CD4-positive, alpha-beta T cell (primary cell): ENCODE measurements at regions not wholly inside any gene's neighbourhood (a gene's known extent, or its start where the extent isn't known, plus 50 kb on each side); places are given as distances from the start of the nearest gene placed in this dataset.

ENCODE experiments used
- ATAC-seq: fragments of 200-7000 bp; cut with Tn5 transposase; one replicate; pipeline ENCODE4 v1.10.0; 2022; ENCODE audit warnings: mild to moderate bottlenecking; ENCODE audit not compliant: poor library complexity
- CTCF ChIA-PET: fragments of 350-600 bp; sonication (Branson Sonifier 250); formaldehyde crosslinking; loops from one replicate; lab custom pipeline; 2021; ENCODE audit warnings: antibody characterized with exemption, inconsistent platforms; lab: Charles Lee
- POLR2A ChIA-PET: fragments of 350-600 bp; sonication (Branson Sonifier 250); formaldehyde crosslinking; loops from one replicate; lab custom pipeline; 2021; ENCODE audit warnings: antibody characterized with exemption, inconsistent platforms; lab: Charles Lee
- DNase-seq, 14 experiments: peaks; one replicate each; pipeline ENCODE4 v3.0.0-alpha.2; 2013 to 2020; ENCODE audit warnings: mixed read lengths in 2 of 14
- H3K27ac ChIP-seq, 2 donors: one replicate each; pipeline versions ENCODE4 v1.5.1 to v1.7.0; 2013; ENCODE audit warnings: low read length in 2 of 2, low read depth in 1 of 2, mild to moderate bottlenecking in 1 of 2
- H3K27me3 ChIP-seq, 2 experiments: 1 replicate in 1 of 2; 2 replicates in 1 of 2; pipeline versions ENCODE4 v1.6.1 to v1.7.0; 2013; ENCODE audit warnings: low read length in 2 of 2, control low read depth in 1 of 2, mild to moderate bottlenecking in 1 of 2, moderate library complexity in 1 of 2; ENCODE audit not compliant: insufficient read depth in 2 of 2, control insufficient read depth in 1 of 2
- H3K36me3 ChIP-seq: one replicate; pipeline ENCODE4 v1.6.1; 2013; ENCODE audit warnings: low read length, control low read depth; ENCODE audit not compliant: insufficient read depth
- H3K4me1 ChIP-seq: one replicate; pipeline ENCODE4 v1.6.1; 2013; ENCODE audit warnings: low read length, control low read depth; ENCODE audit not compliant: insufficient read depth
- H3K4me3 ChIP-seq: one replicate; pipeline ENCODE4 v1.5.1; 2013; ENCODE audit warnings: mild to moderate bottlenecking, low read length, moderate library complexity
- H3K9me3 ChIP-seq, 2 experiments: 1 replicate in 1 of 2; 2 replicates in 1 of 2; pipeline versions ENCODE4 v1.6.1 to v1.7.0; 2013; ENCODE audit warnings: low read length in 2 of 2, mild to moderate bottlenecking in 2 of 2, control low read depth in 1 of 2, moderate library complexity in 1 of 2; ENCODE audit not compliant: control insufficient read depth in 1 of 2, insufficient read depth in 1 of 2
- H3K27ac Mint-ChIP-seq: one replicate; pipeline ENCODE4 v1.8.0; 2020; ENCODE audit warnings: mixed read lengths
- H3K27me3 Mint-ChIP-seq: one replicate; pipeline ENCODE4 v1.8.0; 2021; ENCODE audit warnings: mixed read lengths
- H3K36me3 Mint-ChIP-seq: one replicate; pipeline ENCODE4 v1.8.0; 2021; ENCODE audit warnings: low read depth, mixed read lengths
- H3K4me1 Mint-ChIP-seq: one replicate; pipeline ENCODE4 v1.8.0; 2021; ENCODE audit warnings: low read depth, mixed read lengths
- H3K4me3 Mint-ChIP-seq: one replicate; pipeline ENCODE4 v1.8.0; 2020; ENCODE audit warnings: mild to moderate bottlenecking, mixed read lengths
- H3K9me3 Mint-ChIP-seq: one replicate; pipeline ENCODE4 v1.8.0; 2020; ENCODE audit warnings: mixed read lengths
- intact Hi-C, 2 experiments: fragments of 100-400 bp; cut with DNase I in 1 of 2; cut with micrococcal nuclease in 1 of 2; formaldehyde crosslinking; loops; one replicate each; pipeline versions ENCODE4 v1.15.1 to v1.9.0; 2023 to 2025; cut with DNase I, micrococcal nuclease
- TF ChIP-seq, protein P1 (sequence below): fragments of 200-600 bp; IDR thresholded peaks from one replicate; pipeline ENCODE4 v1.8.0; 2022; ENCODE audit warnings: antibody characterized with exemption, mild to moderate bottlenecking

DNA sequence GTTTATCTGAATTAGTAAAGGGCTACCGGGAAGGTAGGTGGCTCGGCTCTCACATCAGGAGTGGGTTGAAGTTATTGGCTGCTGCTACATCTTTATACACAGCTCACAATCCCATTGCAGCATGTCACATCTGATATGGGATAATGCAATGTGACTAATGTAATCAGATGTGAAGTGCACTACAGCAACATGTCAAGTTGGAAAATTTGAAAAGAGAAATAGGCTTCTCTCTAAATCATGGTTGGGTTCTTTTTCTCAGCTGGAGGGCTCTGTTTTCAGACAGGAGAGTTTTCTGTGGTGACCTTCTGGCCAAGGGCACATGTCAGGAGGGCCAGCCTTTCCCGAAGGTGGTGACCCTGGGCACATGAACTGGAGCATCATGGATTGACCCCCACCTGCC lies 337.5 kb downstream of the HRH4 start:
- Mint-ChIP-seq H3K4me3 (no peak overlapping the region), H3K27me3 (peaks cover 14% of the 10 kb centered on the region), H3K27ac (no peak overlapping the region), H3K36me3 (no peaks in the 10 kb centered on the region), H3K9me3 (no peaks in the 10 kb centered on the region), H3K4me1 (no peaks in the 10 kb centered on the region)
- Histone ChIP-seq H3K4me3 (no peak overlapping the region), H3K4me1 (no peaks in the 10 kb centered on the region), H3K9me3 (no peaks in the 10 kb centered on the region), H3K27me3 (no peaks in the 10 kb centered on the region), H3K27ac (no peak overlapping the region), H3K36me3 (no peaks in the 10 kb centered on the region)
- intact Hi-C loops: no loop called here
- TF ChIP-seq, protein P1, sequence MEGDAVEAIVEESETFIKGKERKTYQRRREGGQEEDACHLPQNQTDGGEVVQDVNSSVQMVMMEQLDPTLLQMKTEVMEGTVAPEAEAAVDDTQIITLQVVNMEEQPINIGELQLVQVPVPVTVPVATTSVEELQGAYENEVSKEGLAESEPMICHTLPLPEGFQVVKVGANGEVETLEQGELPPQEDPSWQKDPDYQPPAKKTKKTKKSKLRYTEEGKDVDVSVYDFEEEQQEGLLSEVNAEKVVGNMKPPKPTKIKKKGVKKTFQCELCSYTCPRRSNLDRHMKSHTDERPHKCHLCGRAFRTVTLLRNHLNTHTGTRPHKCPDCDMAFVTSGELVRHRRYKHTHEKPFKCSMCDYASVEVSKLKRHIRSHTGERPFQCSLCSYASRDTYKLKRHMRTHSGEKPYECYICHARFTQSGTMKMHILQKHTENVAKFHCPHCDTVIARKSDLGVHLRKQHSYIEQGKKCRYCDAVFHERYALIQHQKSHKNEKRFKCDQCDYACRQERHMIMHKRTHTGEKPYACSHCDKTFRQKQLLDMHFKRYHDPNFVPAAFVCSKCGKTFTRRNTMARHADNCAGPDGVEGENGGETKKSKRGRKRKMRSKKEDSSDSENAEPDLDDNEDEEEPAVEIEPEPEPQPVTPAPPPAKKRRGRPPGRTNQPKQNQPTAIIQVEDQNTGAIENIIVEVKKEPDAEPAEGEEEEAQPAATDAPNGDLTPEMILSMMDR: no peak
- ATAC-seq: no peak
- no peak for DNase-seq
- POLR2A ChIA-PET: no interaction called here
- CTCF ChIA-PET: no interaction called here

DNA sequence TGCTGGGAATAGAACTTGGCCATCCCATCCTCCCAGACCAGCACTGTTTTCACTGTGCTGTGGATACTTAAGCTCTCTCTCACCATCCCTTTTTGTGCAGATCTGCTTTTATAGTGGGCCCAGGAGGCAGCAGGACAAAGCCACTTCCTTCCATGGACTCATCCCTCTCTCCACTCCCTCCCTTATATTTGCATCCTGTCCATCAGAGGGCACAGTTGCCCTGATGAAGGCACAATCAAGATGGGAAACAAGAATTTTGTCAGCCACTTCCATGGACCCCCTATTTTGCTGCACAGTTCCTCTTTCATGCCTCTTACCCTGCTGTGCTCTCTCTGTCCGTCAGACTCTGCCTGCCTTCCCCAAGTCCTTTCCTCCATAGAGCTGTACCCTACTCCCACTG lies 338.7 kb downstream of the HRH4 start:
- ChIA-PET CTCF (no interaction called here), POLR2A (no interaction called here)
- H3K36me3 ChIP-seq: no peaks in the 10 kb centered on the region
- Mint-ChIP-seq H3K4me1 (no peaks in the 10 kb centered on the region), H3K36me3 (no peaks in the 10 kb centered on the region), H3K27me3 (peaks cover 6% of the 10 kb centered on the region), H3K9me3 (no peaks in the 10 kb centered on the region), H3K4me3 (no peak overlapping the region), H3K27ac (no peak overlapping the region)
- TF ChIP-seq, protein P1: no peak
- no peak overlapping the region for H3K4me3 ChIP-seq
- H3K4me1 ChIP-seq: no peaks in the 10 kb centered on the region
- H3K27ac ChIP-seq: no peak overlapping the region
- H3K27me3 ChIP-seq: no peaks in the 10 kb centered on the region
- H3K9me3 ChIP-seq: no peaks in the 10 kb centered on the region
- intact Hi-C loops: no loop called here
- DNase-seq (no peak), ATAC-seq (no peak)

DNA sequence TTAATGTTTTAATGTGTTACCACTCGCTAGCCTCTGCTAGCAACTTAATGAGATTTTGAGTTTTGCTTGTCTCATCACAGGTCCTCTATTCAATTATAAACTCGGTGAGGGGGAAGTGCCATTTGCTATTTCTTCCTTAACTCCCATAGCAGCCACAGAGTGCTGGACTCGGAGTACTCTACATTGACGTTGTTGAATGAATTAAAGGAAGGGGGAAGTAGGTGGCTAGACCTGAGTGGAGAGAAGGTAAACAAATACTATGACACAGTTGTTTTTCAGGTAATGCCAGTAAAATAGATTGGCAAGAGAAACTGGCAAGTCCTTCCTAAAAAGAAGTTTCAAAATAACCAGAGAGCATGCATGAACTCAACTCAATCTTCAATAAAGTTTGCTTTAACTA lies 339.3 kb downstream of the HRH4 start:
- no peaks in the 10 kb centered on the region for H3K9me3 ChIP-seq
- Mint-ChIP-seq H3K27me3 (peaks cover 6% of the 10 kb centered on the region), H3K36me3 (no peaks in the 10 kb centered on the region), H3K4me3 (no peak overlapping the region), H3K4me1 (no peaks in the 10 kb centered on the region), H3K9me3 (no peaks in the 10 kb centered on the region), H3K27ac (no peak overlapping the region)
- no peak for ATAC-seq
- no peak for DNase-seq
- TF ChIP-seq, protein P1: no peak
- H3K4me3 ChIP-seq: no peak overlapping the region
- H3K36me3 ChIP-seq: no peaks in the 10 kb centered on the region
- H3K4me1 ChIP-seq: no peaks in the 10 kb centered on the region
- no peak overlapping the region for H3K27ac ChIP-seq
- ChIA-PET CTCF (no interaction called here), POLR2A (no interaction called here)
- no peaks in the 10 kb centered on the region for H3K27me3 ChIP-seq
- intact Hi-C loops: no loop called here
